Panc1 (cell line): ENCODE measurements at regions not wholly inside any gene's neighbourhood (a gene's known extent, or its start where the extent isn't known, plus 50 kb on each side); places are given as distances from the start of the nearest gene placed in this dataset.

Experiments
- ATAC-seq: fragments of 200-7000 bp; cut with Tn5 transposase; 2 replicates; pipeline ENCODE4 v1.9.1; 2020; ENCODE audit warnings: mild to moderate bottlenecking, moderate library complexity
- BruUV-seq: library from RNA; stranded (reverse); fragments of 400-500 nt; replicated peaks from 2 replicates; lab custom pipeline; 2021; lab: Mats Ljungman, UMichigan
- CTCF ChIA-PET: fragments of 300-600 bp; sonication (Branson Sonifier 250); formaldehyde crosslinking; loops from one replicate; lab custom pipeline; 2022; ENCODE audit warnings: antibody characterized with exemption; lab: Charles Lee
- POLR2A ChIA-PET: fragments of 300-600 bp; sonication (Branson Sonifier 250); formaldehyde crosslinking; loops from one replicate; lab custom pipeline; 2022; ENCODE audit warnings: antibody characterized with exemption; lab: Charles Lee
- DNase-seq: peaks from one replicate; pipeline ENCODE4 v3.0.0-alpha.2; 2010; ENCODE audit warnings: low read depth, low spot score
- H3K27ac ChIP-seq: 2 replicates; pipeline ENCODE4 v1.5.1; 2011; ENCODE audit warnings: mild to moderate bottlenecking, low read length, inconsistent platforms
- H3K27me3 ChIP-seq: fragments of 200-500 bp; sonication (Bioruptor generic); 2 replicates; pipeline ENCODE4 v1.6.0; 2014; ENCODE audit warnings: low read length, inconsistent platforms; ENCODE audit not compliant: control insufficient read depth, insufficient read depth
- H3K36me3 ChIP-seq: fragments of 200-500 bp; sonication (Bioruptor generic); 2 replicates; pipeline ENCODE4 v1.5.1; 2014; ENCODE audit warnings: inconsistent platforms, mild to moderate bottlenecking, low read length, moderate library complexity; ENCODE audit not compliant: control insufficient read depth, insufficient read depth
- H3K4me1 ChIP-seq: 2 replicates; pipeline ENCODE4 v1.5.1; 2011; ENCODE audit warnings: inconsistent platforms, mild to moderate bottlenecking, low read length, moderate library complexity; ENCODE audit not compliant: control insufficient read depth, insufficient read depth
- H3K4me3 ChIP-seq, 2 experiments: 2 replicates each; pipeline ENCODE4 v1.5.1; 2011 to 2012; ENCODE audit warnings: low read depth in 2 of 2, low read length in 2 of 2, mild to moderate bottlenecking in 2 of 2, inconsistent platforms in 1 of 2, moderate library complexity in 1 of 2
- H3K9me3 ChIP-seq: fragments of 200-500 bp; sonication (Bioruptor generic); 2 replicates; pipeline ENCODE4 v1.5.1; 2014; ENCODE audit warnings: low read depth, mild to moderate bottlenecking, inconsistent platforms, low read length, moderate library complexity; ENCODE audit not compliant: control insufficient read depth, insufficient read depth
- POLR2AphosphoS5 ChIP-seq: IDR thresholded peaks from 2 replicates; pipeline ENCODE4 v1.6.1; 2012; ENCODE audit warnings: mild to moderate bottlenecking, low read depth, low read length, moderate library complexity
- REST ChIP-seq, 2 experiments: IDR thresholded peaks; 2 replicates each; pipeline ENCODE4 v1.6.1; 2011 to 2012; ENCODE audit warnings: low read depth in 2 of 2, control low read depth in 1 of 2, low read length in 1 of 2, mild to moderate bottlenecking in 1 of 2, moderate library complexity in 1 of 2; ENCODE audit not compliant: insufficient read depth in 1 of 2
- SIN3A ChIP-seq: IDR thresholded peaks from 2 replicates; pipeline ENCODE4 v1.6.1; 2012; ENCODE audit warnings: low read depth, mild to moderate bottlenecking, low read length, moderate library complexity, borderline replicate concordance; ENCODE audit not compliant: insufficient read depth
- TCF7L2 ChIP-seq: IDR thresholded peaks from 2 replicates; pipeline ENCODE4 v1.6.1; 2011; ENCODE audit warnings: mild to moderate bottlenecking, low read depth, low read length, inconsistent platforms
- in situ Hi-C: cut with HindIII; loops from 2 replicates; pipeline ENCODE4 v1.10.0; 2016; ENCODE audit warnings: low sequenced_read_pairs, low pct_unique_long_range_greater_than_20kb
- intact Hi-C: fragments of 100-400 bp; cut with micrococcal nuclease; formaldehyde crosslinking; loops from one replicate; pipeline ENCODE4 v1.10.0; 2022; ENCODE audit not compliant: unreplicated experiment
- TF ChIP-seq, protein P1 (sequence below): fragments of 450-650 bp; IDR thresholded peaks from 2 replicates; pipeline ENCODE4 v1.5.1; 2017; ENCODE audit warnings: mild to moderate bottlenecking

DNA sequence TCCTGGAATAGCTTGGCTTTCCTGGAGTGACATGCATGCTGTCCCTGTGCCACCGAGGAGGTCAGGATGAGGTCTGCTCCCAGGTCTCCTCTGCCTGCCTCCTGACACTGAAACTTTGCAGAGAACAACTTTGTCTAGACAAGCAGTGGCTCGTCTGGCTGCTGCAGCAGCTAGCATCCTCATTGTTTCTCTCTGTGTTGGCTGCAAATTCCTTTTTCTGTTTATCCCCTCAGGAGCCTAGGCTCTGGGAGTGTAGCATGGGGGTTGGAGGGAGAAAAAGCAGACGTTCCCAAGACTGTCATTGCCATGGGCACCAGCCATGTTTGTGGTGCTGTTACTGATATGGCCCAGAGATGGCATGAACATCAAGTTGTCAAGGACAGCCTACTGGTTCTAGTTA is 208.7 kb upstream of the LRIG1 start:
- ATAC-seq, result no peak
- POLR2A ChIA-PET, result interaction anchor here (0.5 kb wide), 1 partner anchor 216 kb away, joined by 3 read pairs; no protein-coding TSS in a partner anchor
- BruUV-seq, result no TSS peak
- no peak for DNase-seq
- Histone ChIP-seq H3K4me1 (no peaks in the 10 kb centered on the region), H3K9me3 (no peaks in the 10 kb centered on the region), H3K27me3 (no peaks in the 10 kb centered on the region), H3K36me3 (no peaks in the 10 kb centered on the region), H3K4me3 (no peak overlapping the region), H3K27ac (no peak overlapping the region)
- intact Hi-C loops (no loop called here), in situ Hi-C loops (no loop called here)
- TF ChIP-seq SIN3A (no peak), POLR2AphosphoS5 (no peak), TCF7L2 (no peak), REST (IDR thresholded peaks at IDR 0.05; ENCODE audit: insufficient read depth in 1 of 2, low read depth in 2 of 2, low read length in 1 of 2) (no peak)
- CTCF ChIA-PET, result no interaction called here

DNA sequence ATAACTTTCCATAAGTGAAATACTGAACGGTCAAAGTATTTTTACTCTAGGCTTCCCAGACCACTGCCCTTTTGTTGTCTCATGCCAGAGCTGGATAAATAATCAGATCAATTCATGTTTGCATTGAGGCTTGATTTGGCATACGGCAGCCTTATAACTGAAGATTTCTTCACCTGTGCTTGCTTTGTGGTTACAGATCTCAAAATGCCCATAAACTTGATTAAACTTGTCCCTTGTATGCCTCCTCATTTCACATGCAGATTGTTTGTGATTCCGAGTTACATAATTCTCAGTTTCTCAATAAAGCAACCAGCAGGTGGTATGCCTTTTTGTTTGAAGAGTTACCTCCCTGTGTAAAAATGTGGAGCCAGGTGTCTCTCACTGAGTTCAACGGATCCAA is 211.4 kb upstream of the LRIG1 start:
- H3K27me3 ChIP-seq, result no peaks in the 10 kb centered on the region
- no TSS peak for BruUV-seq
- no peaks in the 10 kb centered on the region for H3K9me3 ChIP-seq
- ChIA-PET CTCF (no interaction called here), POLR2A (no interaction called here)
- no peak overlapping the region for H3K27ac ChIP-seq
- no peaks in the 10 kb centered on the region for H3K36me3 ChIP-seq
- no peak for ATAC-seq
- intact Hi-C loops, result no loop called here
- in situ Hi-C loops, result no loop called here
- no peak for DNase-seq
- TF ChIP-seq SIN3A (no peak), TCF7L2 (no peak), POLR2AphosphoS5 (no peak), REST (IDR thresholded peaks at IDR 0.05; ENCODE audit: insufficient read depth in 1 of 2, low read depth in 2 of 2, low read length in 1 of 2) (no peak)
- TF ChIP-seq, protein P1, sequence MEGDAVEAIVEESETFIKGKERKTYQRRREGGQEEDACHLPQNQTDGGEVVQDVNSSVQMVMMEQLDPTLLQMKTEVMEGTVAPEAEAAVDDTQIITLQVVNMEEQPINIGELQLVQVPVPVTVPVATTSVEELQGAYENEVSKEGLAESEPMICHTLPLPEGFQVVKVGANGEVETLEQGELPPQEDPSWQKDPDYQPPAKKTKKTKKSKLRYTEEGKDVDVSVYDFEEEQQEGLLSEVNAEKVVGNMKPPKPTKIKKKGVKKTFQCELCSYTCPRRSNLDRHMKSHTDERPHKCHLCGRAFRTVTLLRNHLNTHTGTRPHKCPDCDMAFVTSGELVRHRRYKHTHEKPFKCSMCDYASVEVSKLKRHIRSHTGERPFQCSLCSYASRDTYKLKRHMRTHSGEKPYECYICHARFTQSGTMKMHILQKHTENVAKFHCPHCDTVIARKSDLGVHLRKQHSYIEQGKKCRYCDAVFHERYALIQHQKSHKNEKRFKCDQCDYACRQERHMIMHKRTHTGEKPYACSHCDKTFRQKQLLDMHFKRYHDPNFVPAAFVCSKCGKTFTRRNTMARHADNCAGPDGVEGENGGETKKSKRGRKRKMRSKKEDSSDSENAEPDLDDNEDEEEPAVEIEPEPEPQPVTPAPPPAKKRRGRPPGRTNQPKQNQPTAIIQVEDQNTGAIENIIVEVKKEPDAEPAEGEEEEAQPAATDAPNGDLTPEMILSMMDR, result no peak
- no peaks in the 10 kb centered on the region for H3K4me1 ChIP-seq
- no peak overlapping the region for H3K4me3 ChIP-seq
